Lower lobe of right lung (tissue), 2 donors: ENCODE measurements at regions not wholly inside any gene's neighbourhood (a gene's known extent, or its start where the extent isn't known, plus 50 kb on each side); places are given as distances from the start of the nearest gene placed in this dataset.

ENCODE experiments used
- ATAC-seq, 2 donors: fragments of 200-7000 bp; cut with Tn5 transposase; one replicate each; pipeline ENCODE4 v1.9.1; 2020 to 2022; ENCODE audit warnings: mild to moderate bottlenecking in 2 of 2, moderate library complexity in 2 of 2
- DNase-seq: peaks from one replicate; pipeline ENCODE4 v3.0.0-alpha.2; 2020
- H3K27ac ChIP-seq: fragments of 200-600 bp; one replicate; pipeline ENCODE4 v1.8.0; 2022
- H3K27me3 ChIP-seq: fragments of 200-600 bp; one replicate; pipeline ENCODE4 v1.8.0; 2022; ENCODE audit warnings: low read depth
- H3K36me3 ChIP-seq: fragments of 200-600 bp; one replicate; pipeline ENCODE4 v1.8.0; 2022; ENCODE audit warnings: mild to moderate bottlenecking
- H3K4me1 ChIP-seq: fragments of 200-600 bp; one replicate; pipeline ENCODE4 v1.8.0; 2022
- H3K4me3 ChIP-seq: fragments of 200-600 bp; one replicate; pipeline ENCODE4 v1.8.0; 2022; ENCODE audit warnings: mild to moderate bottlenecking
- H3K9me3 ChIP-seq: fragments of 200-600 bp; one replicate; pipeline ENCODE4 v1.8.0; 2022
- intact Hi-C: fragments of 100-400 bp; cut with DNase I; formaldehyde crosslinking; loops from one replicate; pipeline ENCODE4 v1.11.0; 2022
- TF ChIP-seq, protein P1 (sequence below): fragments of 200-600 bp; IDR thresholded peaks from one replicate; pipeline ENCODE4 v1.8.0; 2022; ENCODE audit warnings: antibody characterized with exemption, mild to moderate bottlenecking
- donor health status: DM: no; HTN: yes; CAD: no; lungs with severe emphysema.

DNA sequence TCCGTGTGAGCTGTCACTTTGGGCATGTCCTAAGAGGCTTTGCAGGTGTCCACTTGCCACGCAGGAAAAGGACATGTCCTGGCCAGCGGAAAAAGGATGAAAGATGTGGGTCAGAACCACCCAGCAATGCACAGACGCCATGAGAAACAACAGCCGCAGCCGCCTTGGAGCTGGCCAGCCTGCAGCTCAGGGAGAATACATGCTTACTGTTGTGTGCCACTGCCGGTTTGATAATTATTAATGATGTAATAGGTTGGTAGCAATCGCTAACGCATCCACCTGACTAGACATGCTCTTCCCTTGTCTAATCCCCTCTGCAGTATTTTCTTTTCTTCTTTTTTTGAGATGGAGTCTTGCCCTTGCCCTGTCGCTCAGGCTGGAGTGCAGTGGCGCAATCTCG, 221.7 kb downstream of the HAUS1 start:
- DNase-seq: no peak
- ATAC-seq: no peak
- Histone ChIP-seq H3K27ac (no peak overlapping the region), H3K4me3 (no peak overlapping the region), H3K9me3 (no peaks in the 10 kb centered on the region), H3K36me3 (no peaks in the 10 kb centered on the region), H3K27me3 (no peaks in the 10 kb centered on the region), H3K4me1 (no peaks in the 10 kb centered on the region)
- TF ChIP-seq, protein P1, sequence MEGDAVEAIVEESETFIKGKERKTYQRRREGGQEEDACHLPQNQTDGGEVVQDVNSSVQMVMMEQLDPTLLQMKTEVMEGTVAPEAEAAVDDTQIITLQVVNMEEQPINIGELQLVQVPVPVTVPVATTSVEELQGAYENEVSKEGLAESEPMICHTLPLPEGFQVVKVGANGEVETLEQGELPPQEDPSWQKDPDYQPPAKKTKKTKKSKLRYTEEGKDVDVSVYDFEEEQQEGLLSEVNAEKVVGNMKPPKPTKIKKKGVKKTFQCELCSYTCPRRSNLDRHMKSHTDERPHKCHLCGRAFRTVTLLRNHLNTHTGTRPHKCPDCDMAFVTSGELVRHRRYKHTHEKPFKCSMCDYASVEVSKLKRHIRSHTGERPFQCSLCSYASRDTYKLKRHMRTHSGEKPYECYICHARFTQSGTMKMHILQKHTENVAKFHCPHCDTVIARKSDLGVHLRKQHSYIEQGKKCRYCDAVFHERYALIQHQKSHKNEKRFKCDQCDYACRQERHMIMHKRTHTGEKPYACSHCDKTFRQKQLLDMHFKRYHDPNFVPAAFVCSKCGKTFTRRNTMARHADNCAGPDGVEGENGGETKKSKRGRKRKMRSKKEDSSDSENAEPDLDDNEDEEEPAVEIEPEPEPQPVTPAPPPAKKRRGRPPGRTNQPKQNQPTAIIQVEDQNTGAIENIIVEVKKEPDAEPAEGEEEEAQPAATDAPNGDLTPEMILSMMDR: no peak
- intact Hi-C loops: no loop called here

DNA sequence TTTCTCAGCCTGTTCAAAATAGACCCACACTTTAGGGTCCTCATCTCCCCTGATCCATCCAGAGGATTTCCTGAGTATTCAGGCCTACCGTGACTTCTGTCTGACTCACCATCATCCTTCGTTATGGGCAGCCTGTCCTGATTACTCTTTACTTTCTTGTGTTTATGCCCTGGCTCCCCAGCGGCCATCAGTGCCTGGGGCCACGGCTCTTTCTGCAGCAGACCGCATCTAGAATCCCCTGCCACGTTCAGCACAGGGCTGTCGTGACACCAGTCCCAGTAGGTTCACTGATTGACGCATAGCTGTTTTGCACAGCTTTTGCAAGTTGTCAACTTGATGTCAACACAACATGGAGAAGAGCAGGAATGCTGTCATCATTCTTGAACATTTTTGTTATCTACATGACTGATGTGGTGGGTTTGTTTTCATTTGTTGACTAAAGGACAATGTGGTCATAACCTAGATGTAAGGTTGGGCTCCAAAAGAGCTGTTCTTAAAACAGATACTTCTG, 225.6 kb downstream of the HAUS1 start:
- TF ChIP-seq, protein P1: no peak
- no peak for ATAC-seq

DNA sequence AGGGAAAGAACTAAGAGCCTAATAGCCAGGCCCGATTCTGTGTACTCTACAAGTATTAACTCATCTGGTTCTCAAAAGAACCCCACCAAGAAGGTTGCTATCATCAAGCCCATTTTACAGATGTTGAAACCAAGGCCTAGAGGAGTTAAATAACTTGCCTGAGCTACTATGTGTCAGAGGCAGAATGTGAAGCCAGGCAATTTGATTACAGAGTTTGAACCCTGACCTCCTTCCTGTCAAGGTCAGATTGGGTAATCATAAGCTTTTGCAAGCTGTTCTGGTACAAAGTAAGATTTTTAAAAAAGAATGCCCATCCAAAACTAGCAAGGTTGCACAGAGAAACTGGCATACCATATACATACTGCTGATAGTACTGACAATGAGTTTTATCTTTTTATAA, 227.1 kb downstream of the HAUS1 start:
- TF ChIP-seq, protein P1: no peak
- no peak for DNase-seq
- H3K36me3 ChIP-seq: no peaks in the 10 kb centered on the region
- H3K27ac ChIP-seq: no peak overlapping the region
- H3K9me3 ChIP-seq: no peaks in the 10 kb centered on the region
- H3K27me3 ChIP-seq: peaks cover 34% of the 10 kb centered on the region
- intact Hi-C loops: no loop called here
- H3K4me3 ChIP-seq: no peak overlapping the region
- H3K4me1 ChIP-seq: peaks cover 16% of the 10 kb centered on the region
- no peak for ATAC-seq

More for the DNA sequence above, 225.6 kb downstream of the HAUS1 start:
- Histone ChIP-seq H3K27me3 (peaks cover 19% of the 10 kb centered on the region), H3K27ac (no peak overlapping the region), H3K4me1 (peaks cover under 1% of the 10 kb centered on the region), H3K9me3 (no peaks in the 10 kb centered on the region), H3K4me3 (no peak overlapping the region), H3K36me3 (no peaks in the 10 kb centered on the region)
- DNase-seq: no peak
- intact Hi-C loops: no loop called here

DNA sequence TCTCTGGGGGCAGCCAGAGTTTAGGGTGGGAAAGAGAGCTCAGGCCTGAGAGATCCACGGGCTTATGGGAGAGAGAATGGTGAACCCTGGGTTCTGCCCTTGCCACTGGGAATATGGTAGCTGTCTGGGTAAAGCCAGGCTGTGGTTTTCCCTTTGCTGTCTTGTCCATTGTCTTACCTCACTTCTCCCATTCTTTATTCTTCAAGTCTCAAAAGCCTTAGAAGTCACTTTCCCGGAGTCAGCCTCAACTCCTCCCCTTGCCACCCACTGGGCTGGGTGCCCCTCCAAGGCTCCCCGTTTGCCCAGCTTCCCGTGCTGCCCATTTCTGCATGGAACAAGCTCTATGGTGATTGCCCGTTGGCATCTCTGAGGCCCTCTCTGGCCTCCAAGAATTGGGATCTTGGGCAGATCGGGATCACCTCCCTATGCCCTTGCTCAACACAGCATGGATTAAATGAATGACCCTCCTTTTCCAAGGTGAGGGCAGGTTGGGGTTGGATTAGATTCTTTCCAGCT, 228.2 kb downstream of the HAUS1 start:
- intact Hi-C loops: no loop called here
- Histone ChIP-seq H3K9me3 (no peaks in the 10 kb centered on the region), H3K4me1 (peaks cover 16% of the 10 kb centered on the region), H3K4me3 (no peak overlapping the region), H3K27me3 (peaks cover 37% of the 10 kb centered on the region), H3K27ac (no peak overlapping the region), H3K36me3 (no peaks in the 10 kb centered on the region)
- TF ChIP-seq, protein P1: no peak
- DNase-seq (no peak), ATAC-seq (no peak)

DNA sequence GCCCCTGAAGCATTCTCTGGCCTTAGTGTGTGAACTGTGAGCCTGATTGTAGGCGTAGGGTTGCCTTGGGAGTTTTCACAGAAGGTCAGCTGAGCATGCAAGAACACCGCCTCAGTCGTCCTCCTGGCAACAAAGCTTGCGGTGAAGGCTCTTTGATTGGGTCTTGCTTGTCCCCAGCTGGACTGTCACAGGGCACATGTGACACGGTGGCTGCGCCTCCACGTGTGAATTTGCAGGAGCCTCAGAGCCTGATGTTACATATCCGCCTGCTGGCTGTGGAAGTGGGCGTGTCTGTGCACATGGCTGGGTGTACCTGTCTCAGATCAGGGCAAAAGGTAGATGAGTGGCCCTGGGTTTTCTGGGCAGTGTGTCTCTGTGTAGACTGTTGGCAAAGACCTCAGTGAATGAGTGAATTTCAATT, 228.7 kb downstream of the HAUS1 start:
- DNase-seq (no peak), ATAC-seq (peak in 1 of 2 donors; percentile 11)
- Histone ChIP-seq H3K36me3 (no peaks in the 10 kb centered on the region), H3K4me3 (no peak overlapping the region), H3K27ac (no peak overlapping the region), H3K27me3 (peaks cover 37% of the 10 kb centered on the region), H3K4me1 (peaks cover 16% of the 10 kb centered on the region), H3K9me3 (no peaks in the 10 kb centered on the region)
- TF ChIP-seq, protein P1: no peak
- intact Hi-C loops: no loop called here
